ENCODE measurements at regions not wholly inside any gene's neighbourhood (a gene's known extent, or its start where the extent isn't known, plus 50 kb on each side); places are given as distances from the start of the nearest gene placed in this dataset.

GRCh38 chr2:104656571-104657163 lies 197.2 kb upstream of the POU3F3 start:
- ChIA-PET POLR2A (no interaction called here), CTCF (no interaction called here)

- ChIA-PET POLR2A (no interaction called here), CTCF (interaction anchor here (0.8 kb wide), 1 partner anchor 43 kb away, joined by 3 read pairs; no protein-coding TSS in a partner anchor)
Measured at GRCh38 chr2:104658144-104658835, 195.6 kb upstream of the POU3F3 start.

GRCh38 chr2:104658904-104659591 lies 194.9 kb upstream of the POU3F3 start:
- ChIA-PET POLR2A (no interaction called here), CTCF (no interaction called here)

- ChIA-PET CTCF (no interaction called here), POLR2A (no interaction called here)
Measured at GRCh38 chr2:104660991-104661390, 192.9 kb upstream of the POU3F3 start.

GRCh38 chr2:104664672-104665071 lies 189.2 kb upstream of the POU3F3 start:
- ChIA-PET CTCF (no interaction called here), POLR2A (no interaction called here)

- POLR2A ChIA-PET = no interaction called here
- CTCF ChIA-PET = no interaction called here
Measured at GRCh38 chr2:104668631-104669030, 185.3 kb upstream of the POU3F3 start.

GRCh38 chr2:104673225-104673624 lies 180.7 kb upstream of the POU3F3 start:
- CTCF ChIA-PET = no interaction called here
- POLR2A ChIA-PET = no interaction called here

- ChIA-PET POLR2A (no interaction called here), CTCF (interaction anchor here (1.7 kb wide), 1 partner anchor 9 kb away, joined by 3 read pairs; no protein-coding TSS in a partner anchor)
Measured at GRCh38 chr2:104678181-104678580, 175.7 kb upstream of the POU3F3 start.

GRCh38 chr2:104685591-104685990 lies 168.3 kb upstream of the POU3F3 start:
- CTCF ChIA-PET = no interaction called here
- POLR2A ChIA-PET = no interaction called here

GRCh38 chr2:104687147-104687546 lies 166.8 kb upstream of the POU3F3 start:
- POLR2A ChIA-PET = no interaction called here
- CTCF ChIA-PET = no interaction called here

GRCh38 chr2:104690255-104690984 lies 163.5 kb upstream of the POU3F3 start:
- POLR2A ChIA-PET = no interaction called here
- CTCF ChIA-PET = no interaction called here

- CTCF ChIA-PET = no interaction called here
- POLR2A ChIA-PET = no interaction called here
Measured at GRCh38 chr2:104698276-104698675, 155.6 kb upstream of the POU3F3 start.

GRCh38 chr2:104701411-104701911 lies 152.5 kb upstream of the POU3F3 start:
- CTCF ChIA-PET = no interaction called here
- POLR2A ChIA-PET = no interaction called here

GRCh38 chr2:104702031-104702850 lies 151.7 kb upstream of the POU3F3 start:
- ChIA-PET CTCF (no interaction called here), POLR2A (no interaction called here)

- ChIA-PET POLR2A (no interaction called here), CTCF (no interaction called here)
Measured at GRCh38 chr2:104703669-104704068, 150.2 kb upstream of the POU3F3 start.

GRCh38 chr2:104704496-104705245 lies 149.2 kb upstream of the POU3F3 start:
- ChIA-PET POLR2A (no interaction called here), CTCF (no interaction called here)

- ChIA-PET POLR2A (no interaction called here), CTCF (no interaction called here)
Measured at GRCh38 chr2:104707056-104707455, 146.9 kb upstream of the POU3F3 start.

- ChIA-PET POLR2A (no interaction called here), CTCF (no interaction called here)
Measured at GRCh38 chr2:104708967-104709366, 144.9 kb upstream of the POU3F3 start.

- ChIA-PET CTCF (no interaction called here), POLR2A (no interaction called here)
Measured at GRCh38 chr2:104716061-104716460, 137.9 kb upstream of the POU3F3 start.
